ENCODE measurements at regions not wholly inside any gene's neighbourhood (a gene's known extent, or its start where the extent isn't known, plus 50 kb on each side); places are given as distances from the start of the nearest gene placed in this dataset.

GRCh38 chr5:90112033-90112692 is 297.4 kb downstream of the CETN3 start:
- Histone ChIP-seq H3K27ac (ENCODE audit: low read length) (no peak overlapping the region), H3K4me3 (ENCODE audit: low read depth in 2 of 2, low read length in 2 of 2) (no peak overlapping the region), H3K9me3 (ENCODE audit: control insufficient read depth, insufficient read depth, low read depth, low read length) (no peaks in the 10 kb centered on the region), H3K27me3 (ENCODE audit: control insufficient read depth, insufficient read depth, low read length) (no peaks in the 10 kb centered on the region), H3K4me1 (ENCODE audit: control insufficient read depth, insufficient read depth, low read length) (no peaks in the 10 kb centered on the region), H3K36me3 (ENCODE audit: control insufficient read depth, insufficient read depth, low read length) (no peaks in the 10 kb centered on the region)
- DNase-seq (ENCODE audit: low read depth, low spot score): no peak
- intact Hi-C loops (cut with micrococcal nuclease; ENCODE audit: unreplicated experiment): no loop called here
- no peak for ATAC-seq
- in situ Hi-C loops (cut with HindIII; ENCODE audit: low pct_unique_long_range_greater_than_20kb, low sequenced_read_pairs): no loop called here
- no TSS peak for BruUV-seq (replicated peaks)
- ChIA-PET CTCF (no interaction called here), POLR2A (no interaction called here)
- TF ChIP-seq TCF7L2 (IDR thresholded peaks at IDR 0.05; ENCODE audit: low read depth, low read length) (no peak), REST (IDR thresholded peaks at IDR 0.05; ENCODE audit: insufficient read depth in 1 of 2, low read depth in 2 of 2, low read length in 1 of 2) (no peak), SIN3A (IDR thresholded peaks at IDR 0.05; ENCODE audit: borderline replicate concordance, insufficient read depth, low read depth, low read length) (no peak), POLR2AphosphoS5 (IDR thresholded peaks at IDR 0.05; ENCODE audit: low read depth, low read length) (no peak)

GRCh38 chr5:90111364-90112032 is 298.1 kb downstream of the CETN3 start:
- TF ChIP-seq POLR2AphosphoS5 (IDR thresholded peaks at IDR 0.05; ENCODE audit: low read depth, low read length): no peak
- no peak for TF ChIP-seq SIN3A (IDR thresholded peaks at IDR 0.05; ENCODE audit: borderline replicate concordance, insufficient read depth, low read depth, low read length)
- no peak for TF ChIP-seq REST (IDR thresholded peaks at IDR 0.05; ENCODE audit: insufficient read depth in 1 of 2, low read depth in 2 of 2, low read length in 1 of 2)
- TF ChIP-seq TCF7L2 (IDR thresholded peaks at IDR 0.05; ENCODE audit: low read depth, low read length): no peak
- TF ChIP-seq CTCF (IDR thresholded peaks at IDR 0.05): no peak
- no peaks in the 10 kb centered on the region for H3K36me3 ChIP-seq (ENCODE audit: control insufficient read depth, insufficient read depth, low read length)
- CTCF ChIA-PET: no interaction called here
- in situ Hi-C loops (cut with HindIII; ENCODE audit: low pct_unique_long_range_greater_than_20kb, low sequenced_read_pairs): no loop called here
- no peak overlapping the region for H3K27ac ChIP-seq (ENCODE audit: low read length)
- intact Hi-C loops (cut with micrococcal nuclease; ENCODE audit: unreplicated experiment): no loop called here
- POLR2A ChIA-PET: no interaction called here
- BruUV-seq (replicated peaks): no TSS peak
- H3K9me3 ChIP-seq (ENCODE audit: control insufficient read depth, insufficient read depth, low read depth, low read length): no peaks in the 10 kb centered on the region
- H3K27me3 ChIP-seq (ENCODE audit: control insufficient read depth, insufficient read depth, low read length): no peaks in the 10 kb centered on the region
- ATAC-seq (no peak), DNase-seq (ENCODE audit: low read depth, low spot score) (no peak)
- H3K4me1 ChIP-seq (ENCODE audit: control insufficient read depth, insufficient read depth, low read length): no peaks in the 10 kb centered on the region
- H3K4me3 ChIP-seq (ENCODE audit: low read depth in 2 of 2, low read length in 2 of 2): no peak overlapping the region
